ENCODE measurements at regions not wholly inside any gene's neighbourhood (a gene's known extent, or its start where the extent isn't known, plus 50 kb on each side); places are given as distances from the start of the nearest gene placed in this dataset.
"Not testable (repeated sequence)": the region's sequence is repeated elsewhere in the genome, so short reads cannot be mapped to it uniquely, and the experiment has no call there.

- no peak for DNase-seq
Measured at GRCh38 chr9:38342532-38342931, 50.0 kb upstream of the ALDH1B1 start.

GRCh38 chr9:38342096-38342495, 50.4 kb upstream of the ALDH1B1 start:
- DNase-seq = no peak

- DNase-seq = no peak
Measured at GRCh38 chr9:38339496-38339895, 53.0 kb upstream of the ALDH1B1 start.

GRCh38 chr9:38339087-38339486, 53.4 kb upstream of the ALDH1B1 start:
- DNase-seq = no peak

GRCh38 chr9:38338342-38339018, 54.0 kb upstream of the ALDH1B1 start:
- no peak for DNase-seq

GRCh38 chr9:38337706-38338264, 54.7 kb upstream of the ALDH1B1 start:
- no peak for DNase-seq

- DNase-seq = no peak
Measured at GRCh38 chr9:38337181-38337580, 55.3 kb upstream of the ALDH1B1 start.

- DNase-seq = no peak
Measured at GRCh38 chr9:38336341-38336740, 56.2 kb upstream of the ALDH1B1 start.

GRCh38 chr9:38335686-38336085, 56.8 kb upstream of the ALDH1B1 start:
- no peak for DNase-seq

- DNase-seq = no peak
Measured at GRCh38 chr9:38334234-38334633, 58.3 kb upstream of the ALDH1B1 start.

- no peak for DNase-seq
Measured at GRCh38 chr9:38333047-38333446, 59.5 kb upstream of the ALDH1B1 start.

GRCh38 chr9:38332625-38333024, 59.9 kb upstream of the ALDH1B1 start:
- DNase-seq = no peak

GRCh38 chr9:38331141-38331540, 61.4 kb upstream of the ALDH1B1 start:
- DNase-seq = no peak

- DNase-seq = no peak
Measured at GRCh38 chr9:38329968-38330367, 62.5 kb upstream of the ALDH1B1 start.

GRCh38 chr9:38328765-38329164, 63.7 kb upstream of the ALDH1B1 start:
- DNase-seq = no peak

- no peak for DNase-seq
Measured at GRCh38 chr9:38326122-38326521, 66.4 kb upstream of the ALDH1B1 start.

GRCh38 chr9:38324213-38324612, 68.3 kb upstream of the ALDH1B1 start:
- DNase-seq = not testable (repeated sequence)

GRCh38 chr9:38322937-38323336, 69.6 kb upstream of the ALDH1B1 start:
- no peak for DNase-seq

- DNase-seq = no peak
Measured at GRCh38 chr9:38319496-38320173, 72.9 kb upstream of the ALDH1B1 start.

- DNase-seq = no peak
Measured at GRCh38 chr9:38318759-38319495, 73.6 kb upstream of the ALDH1B1 start.

GRCh38 chr9:38316166-38316780, 76.2 kb upstream of the ALDH1B1 start:
- no peak for DNase-seq

- DNase-seq = no peak
Measured at GRCh38 chr9:38315085-38315595, 77.4 kb upstream of the ALDH1B1 start.

GRCh38 chr9:38313421-38313820, 79.1 kb upstream of the ALDH1B1 start:
- DNase-seq = no peak
